ENCODE measurements at regions not wholly inside any gene's neighbourhood (a gene's known extent, or its start where the extent isn't known, plus 50 kb on each side); places are given as distances from the start of the nearest gene placed in this dataset.

DNA sequence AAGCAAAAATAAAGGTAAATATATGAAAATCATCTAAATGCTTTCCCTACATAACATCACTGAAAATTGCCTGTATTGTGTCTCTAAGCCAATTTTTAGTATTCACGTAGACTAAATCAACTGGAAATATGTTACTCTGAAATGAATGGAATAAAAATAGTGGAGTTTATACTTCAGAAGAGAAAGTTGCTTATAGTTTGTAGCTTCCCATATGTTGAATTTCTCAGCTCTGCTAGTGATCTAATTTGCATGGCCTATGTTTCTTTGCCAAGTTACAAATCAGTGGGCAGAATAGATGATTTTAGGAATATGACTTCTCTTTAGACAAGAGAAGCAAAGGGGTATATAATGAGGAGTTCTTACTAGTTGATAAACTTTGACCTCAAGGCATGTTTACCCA is 850.2 kb downstream of the OLFM4 start:
- H3K4me2 ChIP-seq (ENCODE audit: low read length): no peak overlapping the region
- H3K9me2 ChIP-seq (replicated peaks; ENCODE audit: control insufficient read depth, low read length): no peaks in the 10 kb centered on the region
- H3K36me3 ChIP-seq (ENCODE audit: control insufficient read depth, low read length): no peaks in the 10 kb centered on the region
- no peak overlapping the region for H3K4me3 ChIP-seq (ENCODE audit: low read length)
- H3K27me3 ChIP-seq (ENCODE audit: control insufficient read depth, low read length): no peaks in the 10 kb centered on the region
- TF ChIP-seq, protein P1, sequence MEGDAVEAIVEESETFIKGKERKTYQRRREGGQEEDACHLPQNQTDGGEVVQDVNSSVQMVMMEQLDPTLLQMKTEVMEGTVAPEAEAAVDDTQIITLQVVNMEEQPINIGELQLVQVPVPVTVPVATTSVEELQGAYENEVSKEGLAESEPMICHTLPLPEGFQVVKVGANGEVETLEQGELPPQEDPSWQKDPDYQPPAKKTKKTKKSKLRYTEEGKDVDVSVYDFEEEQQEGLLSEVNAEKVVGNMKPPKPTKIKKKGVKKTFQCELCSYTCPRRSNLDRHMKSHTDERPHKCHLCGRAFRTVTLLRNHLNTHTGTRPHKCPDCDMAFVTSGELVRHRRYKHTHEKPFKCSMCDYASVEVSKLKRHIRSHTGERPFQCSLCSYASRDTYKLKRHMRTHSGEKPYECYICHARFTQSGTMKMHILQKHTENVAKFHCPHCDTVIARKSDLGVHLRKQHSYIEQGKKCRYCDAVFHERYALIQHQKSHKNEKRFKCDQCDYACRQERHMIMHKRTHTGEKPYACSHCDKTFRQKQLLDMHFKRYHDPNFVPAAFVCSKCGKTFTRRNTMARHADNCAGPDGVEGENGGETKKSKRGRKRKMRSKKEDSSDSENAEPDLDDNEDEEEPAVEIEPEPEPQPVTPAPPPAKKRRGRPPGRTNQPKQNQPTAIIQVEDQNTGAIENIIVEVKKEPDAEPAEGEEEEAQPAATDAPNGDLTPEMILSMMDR (IDR thresholded peaks at IDR 0.05; ENCODE audit: low read depth, low read length, poor library complexity, severe bottlenecking): no peak
- no peak for TF ChIP-seq EZH2phosphoT487 (IDR thresholded peaks at IDR 0.05; ENCODE audit: borderline replicate concordance, low read length)
- H3F3A ChIP-seq (ENCODE audit: control insufficient read depth, insufficient read depth): no peaks in the 10 kb centered on the region
- no peaks in the 10 kb centered on the region for H3K4me1 ChIP-seq (ENCODE audit: control insufficient read depth, low read length)
- H3K9me3 ChIP-seq (ENCODE audit: control insufficient read depth, insufficient read depth, low read length): no peaks in the 10 kb centered on the region
- no peaks in the 10 kb centered on the region for H4K20me1 ChIP-seq (ENCODE audit: control insufficient read depth, insufficient read depth, low read depth, low read length)
- no peak overlapping the region for H3K27ac ChIP-seq (ENCODE audit: low read depth, low read length)
- H3K79me2 ChIP-seq (ENCODE audit: control insufficient read depth, low read length): no peaks in the 10 kb centered on the region

DNA sequence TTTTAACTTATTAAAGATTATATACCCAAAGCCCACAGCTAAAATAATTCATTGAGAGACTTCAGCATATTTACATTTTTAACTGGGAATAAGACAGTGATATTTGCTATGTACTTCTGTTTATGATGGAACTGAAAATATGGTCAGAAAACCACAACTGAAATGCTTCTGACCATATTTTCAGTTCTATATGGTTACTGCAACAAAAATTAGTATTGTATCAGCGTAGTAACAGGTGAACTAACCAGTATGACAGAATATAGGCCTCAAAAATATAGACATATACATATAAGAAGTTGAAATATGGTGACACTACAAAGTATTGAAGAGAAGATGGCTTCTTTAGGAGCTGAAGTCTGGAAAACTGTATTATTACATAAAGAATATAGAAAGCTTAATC is 857.4 kb downstream of the OLFM4 start:
- TF ChIP-seq, protein P1 (IDR thresholded peaks at IDR 0.05; ENCODE audit: low read depth, low read length, poor library complexity, severe bottlenecking): no peak
- no peak for TF ChIP-seq EZH2phosphoT487 (IDR thresholded peaks at IDR 0.05; ENCODE audit: borderline replicate concordance, low read length)
- no peaks in the 10 kb centered on the region for H3F3A ChIP-seq (ENCODE audit: control insufficient read depth, insufficient read depth)
- H3K36me3 ChIP-seq (ENCODE audit: control insufficient read depth, low read length): no peaks in the 10 kb centered on the region
- no peak overlapping the region for H3K27ac ChIP-seq (ENCODE audit: low read depth, low read length)
- H3K9me3 ChIP-seq (ENCODE audit: control insufficient read depth, insufficient read depth, low read length): no peaks in the 10 kb centered on the region
- H3K4me1 ChIP-seq (ENCODE audit: control insufficient read depth, low read length): no peaks in the 10 kb centered on the region
- no peaks in the 10 kb centered on the region for H4K20me1 ChIP-seq (ENCODE audit: control insufficient read depth, insufficient read depth, low read depth, low read length)
- no peaks in the 10 kb centered on the region for H3K9me2 ChIP-seq (replicated peaks; ENCODE audit: control insufficient read depth, low read length)
- H3K27me3 ChIP-seq (ENCODE audit: control insufficient read depth, low read length): no peaks in the 10 kb centered on the region
- H3K79me2 ChIP-seq (ENCODE audit: control insufficient read depth, low read length): no peaks in the 10 kb centered on the region
- H3K4me3 ChIP-seq (ENCODE audit: low read length): no peak overlapping the region
- H3K4me2 ChIP-seq (ENCODE audit: low read length): no peak overlapping the region

DNA sequence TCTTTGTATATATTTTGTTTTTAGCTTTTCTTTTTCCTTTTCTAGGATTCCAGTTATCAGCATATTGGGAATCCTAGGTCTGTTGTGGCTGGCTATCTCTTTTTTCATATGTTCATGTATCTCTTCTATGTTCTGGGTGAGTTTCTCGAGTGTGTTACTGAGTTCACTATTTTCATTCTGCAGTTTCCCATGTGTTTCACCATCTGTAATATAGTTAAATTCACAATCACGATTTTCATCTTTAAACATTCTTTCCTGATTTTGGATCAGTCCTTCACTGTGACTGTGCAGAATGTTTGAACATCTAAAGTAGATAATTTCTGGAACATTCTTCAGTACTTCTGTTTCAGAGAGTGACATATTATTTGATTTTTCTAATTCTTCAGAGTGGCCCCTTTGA is 862.1 kb downstream of the OLFM4 start:
- Histone ChIP-seq H3F3A (ENCODE audit: control insufficient read depth, insufficient read depth) (no peaks in the 10 kb centered on the region), H3K27me3 (ENCODE audit: control insufficient read depth, low read length) (no peaks in the 10 kb centered on the region), H4K20me1 (ENCODE audit: control insufficient read depth, insufficient read depth, low read depth, low read length) (no peaks in the 10 kb centered on the region), H3K4me1 (ENCODE audit: control insufficient read depth, low read length) (no peaks in the 10 kb centered on the region), H3K79me2 (ENCODE audit: control insufficient read depth, low read length) (no peaks in the 10 kb centered on the region), H3K4me2 (ENCODE audit: low read length) (no peak overlapping the region), H3K4me3 (ENCODE audit: low read length) (no peak overlapping the region), H3K9me3 (ENCODE audit: control insufficient read depth, insufficient read depth, low read length) (no peaks in the 10 kb centered on the region), H3K27ac (ENCODE audit: low read depth, low read length) (no peak overlapping the region), H3K36me3 (ENCODE audit: control insufficient read depth, low read length) (no peaks in the 10 kb centered on the region), H3K9me2 (replicated peaks; ENCODE audit: control insufficient read depth, low read length) (no peaks in the 10 kb centered on the region)
- TF ChIP-seq, protein P1 (IDR thresholded peaks at IDR 0.05; ENCODE audit: low read depth, low read length, poor library complexity, severe bottlenecking): no peak
- no peak for TF ChIP-seq EZH2phosphoT487 (IDR thresholded peaks at IDR 0.05; ENCODE audit: borderline replicate concordance, low read length)

DNA sequence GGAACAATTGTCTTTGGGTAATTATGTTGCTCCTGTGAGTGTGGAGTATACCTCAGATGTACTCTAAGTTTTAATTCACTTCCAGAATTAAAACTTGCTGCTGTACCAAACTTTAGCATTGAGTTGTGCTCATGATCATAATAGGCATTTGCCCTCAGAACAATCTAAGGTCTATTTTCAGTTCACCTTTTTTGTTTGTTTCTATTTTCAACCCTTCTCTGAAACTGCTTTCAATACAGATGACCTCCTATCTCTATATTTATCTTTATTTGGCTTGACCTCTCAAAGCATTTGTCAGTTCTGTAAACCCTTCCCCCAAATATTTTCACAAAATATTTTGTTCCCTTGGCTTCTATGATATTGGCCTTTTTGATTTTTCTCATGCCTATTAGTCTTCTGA is 873.0 kb downstream of the OLFM4 start:
- no peak overlapping the region for H3K27ac ChIP-seq (ENCODE audit: low read depth, low read length)
- no peaks in the 10 kb centered on the region for H3K9me2 ChIP-seq (replicated peaks; ENCODE audit: control insufficient read depth, low read length)
- no peaks in the 10 kb centered on the region for H4K20me1 ChIP-seq (ENCODE audit: control insufficient read depth, insufficient read depth, low read depth, low read length)
- no peak overlapping the region for H3K4me2 ChIP-seq (ENCODE audit: low read length)
- no peaks in the 10 kb centered on the region for H3K27me3 ChIP-seq (ENCODE audit: control insufficient read depth, low read length)
- H3K4me1 ChIP-seq (ENCODE audit: control insufficient read depth, low read length): no peaks in the 10 kb centered on the region
- no peaks in the 10 kb centered on the region for H3K79me2 ChIP-seq (ENCODE audit: control insufficient read depth, low read length)
- H3F3A ChIP-seq (ENCODE audit: control insufficient read depth, insufficient read depth): no peaks in the 10 kb centered on the region
- H3K36me3 ChIP-seq (ENCODE audit: control insufficient read depth, low read length): no peaks in the 10 kb centered on the region
- TF ChIP-seq EZH2phosphoT487 (IDR thresholded peaks at IDR 0.05; ENCODE audit: borderline replicate concordance, low read length): no peak
- TF ChIP-seq, protein P1 (IDR thresholded peaks at IDR 0.05; ENCODE audit: low read depth, low read length, poor library complexity, severe bottlenecking): no peak
- H3K4me3 ChIP-seq (ENCODE audit: low read length): no peak overlapping the region
- H3K9me3 ChIP-seq (ENCODE audit: control insufficient read depth, insufficient read depth, low read length): no peaks in the 10 kb centered on the region
